HG02938 (cell line): ENCODE measurements at regions not wholly inside any gene's neighbourhood (a gene's known extent, or its start where the extent isn't known, plus 50 kb on each side); places are given as distances from the start of the nearest gene placed in this dataset.
A peak's percentile ranks its signal among the peaks of the same experiment; 100 is the strongest.
"Not testable (repeated sequence)": the region's sequence is repeated elsewhere in the genome, so short reads cannot be mapped to it uniquely, and the experiment has no call there.

ENCODE experiments used
- ATAC-seq: cut with Tn5 transposase; IDR thresholded peaks from one replicate; pipeline ENCODE4 v1.9.1; 2021; ENCODE audit warnings: mild to moderate bottlenecking, moderate library complexity; ENCODE audit not compliant: unreplicated experiment

- ATAC-seq: no peak
Measured at GRCh38 chr9:13461414-13461991, 182.0 kb upstream of the MPDZ start.

GRCh38 chr9:13459071-13459470 lies 179.6 kb upstream of the MPDZ start:
- no peak for ATAC-seq

DNA sequence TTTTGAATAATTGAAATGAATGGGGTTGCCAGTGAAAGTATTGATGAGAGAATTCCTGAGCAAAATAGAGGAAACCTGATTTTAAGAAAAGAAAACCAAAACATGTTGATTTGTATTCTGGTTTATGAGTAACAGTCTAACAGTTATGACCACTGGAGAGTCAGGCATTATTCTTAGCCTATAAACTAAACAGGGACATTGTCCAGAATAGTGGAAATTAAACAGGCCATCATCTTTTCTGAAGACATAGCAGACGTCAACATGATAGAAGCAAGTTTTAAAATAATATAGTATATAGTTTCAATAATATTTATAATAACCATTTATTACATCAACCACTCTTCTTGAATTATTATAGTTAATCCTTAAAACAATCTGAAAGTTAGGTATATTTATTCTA lies 178.3 kb upstream of the MPDZ start:
- ATAC-seq: no peak

GRCh38 chr9:13450723-13451122 lies 171.2 kb upstream of the MPDZ start:
- ATAC-seq: peak; percentile 79

- ATAC-seq: no peak
Measured at GRCh38 chr9:13448482-13448881, 169.0 kb upstream of the MPDZ start.

DNA sequence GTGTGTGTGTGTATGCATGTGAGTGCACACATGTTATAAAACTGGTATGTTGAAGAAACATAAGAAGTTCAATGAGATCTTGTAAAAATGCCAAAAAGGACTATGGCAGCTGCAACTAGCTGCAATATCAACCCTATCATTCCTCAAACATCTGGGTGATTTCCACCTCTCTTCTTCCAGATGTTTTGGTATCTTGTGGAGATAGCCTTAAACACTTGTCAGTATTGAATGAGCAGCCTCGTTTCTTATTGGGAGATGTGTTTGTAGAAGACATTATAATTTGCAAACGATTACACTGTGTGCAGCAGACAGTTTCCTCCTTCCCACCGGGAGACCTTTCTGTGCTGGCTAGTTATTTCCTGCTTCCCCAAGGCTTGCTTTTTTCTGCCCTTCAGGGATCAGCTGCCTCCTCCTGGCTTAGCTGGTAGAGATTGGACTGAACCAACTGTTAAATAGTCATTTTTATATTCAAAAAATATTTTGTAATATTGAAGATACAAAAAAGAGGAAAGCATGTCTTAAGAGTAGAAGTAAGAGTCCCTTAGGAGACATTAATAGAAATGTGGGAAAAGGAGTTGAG lies 168.4 kb upstream of the MPDZ start:
- no peak for ATAC-seq

- no peak for ATAC-seq
Measured at GRCh38 chr9:13446938-13447842, 167.7 kb upstream of the MPDZ start.

DNA sequence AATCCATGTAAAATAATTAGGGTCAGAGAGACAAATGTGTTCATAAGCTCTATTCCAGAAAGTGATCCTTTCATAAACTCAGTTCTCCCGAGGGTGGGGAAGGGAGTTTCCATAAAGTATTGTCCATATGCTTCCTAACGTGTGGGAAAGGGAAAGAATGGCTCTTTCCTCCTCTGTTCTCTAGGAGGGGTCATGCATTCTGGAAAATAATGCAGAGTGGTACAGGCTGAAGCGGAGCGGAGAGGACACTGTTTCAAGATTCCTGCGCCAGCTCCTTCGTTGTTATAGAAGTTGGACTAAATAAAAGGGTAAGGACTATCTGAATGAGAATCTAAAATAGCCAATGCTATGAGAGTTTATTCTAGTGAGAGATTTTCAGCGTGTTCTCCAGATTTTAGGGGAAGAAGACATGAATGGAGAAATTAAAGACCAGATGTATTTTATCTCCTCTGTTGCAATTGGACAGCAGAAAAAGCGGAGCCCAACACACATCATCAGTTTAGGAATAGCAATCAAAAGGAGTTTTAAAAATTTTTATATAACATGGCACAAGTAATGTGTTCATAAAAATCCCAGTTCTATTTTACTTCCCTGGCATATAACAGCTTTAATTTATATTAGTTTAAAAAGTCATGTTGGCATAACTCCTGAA lies 166.9 kb upstream of the MPDZ start:
- ATAC-seq: no peak

DNA sequence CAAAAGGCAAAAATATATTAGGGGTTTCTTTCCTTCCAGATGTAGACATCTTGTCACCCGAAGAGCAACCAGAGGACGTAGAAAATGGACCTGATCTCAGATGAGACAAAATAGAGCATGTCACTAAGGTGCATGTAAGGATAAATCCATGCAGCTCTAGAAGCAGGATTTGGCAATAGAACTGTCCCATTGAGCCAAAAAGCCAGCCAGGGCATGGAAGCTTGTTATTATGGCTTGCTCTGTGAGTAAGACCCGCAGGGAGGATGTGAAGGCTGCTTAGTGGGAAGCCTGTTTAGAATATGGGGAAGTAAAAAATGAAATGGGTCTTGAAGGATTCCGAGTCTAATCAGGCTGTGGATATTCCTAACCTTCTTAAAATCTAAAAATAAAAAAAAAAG lies 165.6 kb upstream of the MPDZ start:
- no peak for ATAC-seq

DNA sequence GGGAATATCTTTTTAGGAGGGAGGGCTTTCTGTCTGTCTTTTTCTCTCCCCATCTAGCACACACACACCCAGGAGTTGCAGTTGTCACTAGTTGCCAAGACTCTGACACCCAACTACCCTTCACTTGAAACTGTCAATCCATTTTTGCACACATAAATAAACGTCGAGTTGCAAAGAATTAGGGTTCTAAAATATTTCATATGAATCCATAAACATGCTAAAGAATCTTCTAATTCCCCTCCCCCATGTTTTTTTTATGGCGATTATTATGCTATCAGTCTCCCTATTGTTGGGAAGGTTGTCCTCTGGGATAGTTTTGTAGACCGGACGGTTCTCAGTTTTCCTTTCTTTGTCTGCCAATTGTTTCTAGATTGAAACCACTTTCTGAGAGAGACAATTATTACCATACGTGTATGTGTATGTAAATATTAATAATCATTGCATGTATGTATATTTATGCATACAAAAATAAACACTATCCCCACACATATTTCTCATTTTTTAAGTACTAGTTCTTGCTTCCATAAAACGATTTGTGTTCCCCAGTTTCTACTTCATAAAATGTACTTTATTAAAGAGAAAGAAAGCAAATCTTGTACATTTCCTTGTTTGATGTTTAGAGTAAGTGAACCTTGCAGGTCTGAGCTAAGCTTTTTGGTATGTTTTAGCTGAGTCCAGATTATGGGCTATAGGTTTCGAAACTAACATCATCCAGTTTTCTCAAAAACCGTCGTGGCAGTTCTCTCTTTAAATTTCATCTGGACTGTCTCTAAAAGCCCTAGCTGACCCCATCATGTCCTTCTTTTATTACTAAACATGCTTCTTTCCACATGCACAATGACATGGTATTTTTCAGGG lies 165.0 kb upstream of the MPDZ start:
- no peak for ATAC-seq

- no peak for ATAC-seq
Measured at GRCh38 chr9:13443346-13444244, 164.1 kb upstream of the MPDZ start.

DNA sequence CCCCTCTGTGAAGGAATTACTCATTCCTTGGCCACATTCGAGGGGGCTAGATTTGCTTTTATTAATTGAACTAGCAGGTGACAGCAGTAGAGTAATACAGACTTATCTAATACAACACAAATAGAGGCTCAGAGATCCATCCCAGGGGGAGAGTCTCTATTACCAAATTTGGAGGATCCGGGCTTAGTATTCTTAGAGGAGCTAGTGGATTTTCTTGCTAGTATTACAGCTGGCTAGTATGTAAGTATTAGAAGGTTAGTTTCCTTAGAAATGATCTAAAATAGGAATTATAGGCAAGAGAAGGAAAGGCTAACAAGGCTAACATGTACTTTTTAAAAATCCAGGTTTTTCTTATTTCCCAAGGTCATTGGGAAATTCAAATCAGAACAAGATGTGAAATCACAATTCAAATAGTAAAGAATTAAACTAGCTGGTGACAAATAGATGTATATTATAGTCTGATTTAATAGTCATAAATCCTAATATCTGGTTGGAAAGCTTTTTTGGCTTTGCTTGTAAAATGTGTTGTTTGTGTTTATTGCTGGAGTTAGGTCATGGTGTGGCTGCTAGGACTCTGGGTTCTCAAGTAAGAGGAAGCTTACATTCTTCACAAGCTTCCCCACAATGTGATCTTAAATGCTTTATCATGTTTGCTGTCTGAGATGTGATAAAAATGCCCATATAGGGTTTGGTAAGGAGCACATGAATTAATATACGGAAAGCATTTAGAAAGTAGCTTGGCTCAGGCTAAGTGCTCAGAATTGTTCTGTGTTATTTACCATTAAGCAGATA lies 160.4 kb upstream of the MPDZ start:
- no peak for ATAC-seq

DNA sequence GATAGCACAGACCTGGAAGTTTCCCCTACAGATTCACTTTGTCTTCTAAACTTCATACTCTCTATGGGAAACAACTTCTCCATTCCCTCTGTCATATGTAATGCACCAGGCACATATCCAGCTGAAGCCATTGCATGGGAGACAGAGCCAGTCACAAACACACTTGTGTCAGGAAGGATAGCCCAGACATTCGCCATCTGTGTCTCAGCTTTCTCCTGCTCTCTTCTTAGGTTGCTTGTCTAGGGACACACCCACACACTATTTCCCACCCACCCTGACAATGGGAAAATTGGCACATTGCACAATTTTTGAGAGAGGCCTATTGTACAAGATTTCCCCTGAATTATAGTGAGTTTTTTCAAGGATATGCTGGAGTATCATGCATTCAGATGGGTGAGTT lies 158.4 kb upstream of the MPDZ start:
- ATAC-seq: no peak

DNA sequence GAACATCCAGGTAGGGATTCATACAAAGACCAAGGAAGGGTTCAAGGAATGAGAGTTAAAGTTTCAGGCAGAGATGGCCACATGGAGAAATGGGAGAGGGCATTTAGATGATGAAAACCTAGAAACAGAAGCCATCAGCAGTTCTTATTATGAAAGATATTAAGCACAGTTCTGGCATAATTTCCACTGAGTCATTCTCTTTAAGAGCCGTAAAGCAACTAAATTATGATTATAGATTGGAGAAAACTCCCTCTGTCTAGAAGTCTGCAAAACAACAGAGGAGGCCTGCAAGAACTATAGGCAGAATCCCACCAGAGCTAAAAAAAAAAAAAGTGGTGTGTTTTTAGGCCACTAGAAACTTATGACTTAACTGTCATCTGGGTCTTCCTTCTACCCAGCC lies 157.1 kb upstream of the MPDZ start:
- ATAC-seq: no peak

DNA sequence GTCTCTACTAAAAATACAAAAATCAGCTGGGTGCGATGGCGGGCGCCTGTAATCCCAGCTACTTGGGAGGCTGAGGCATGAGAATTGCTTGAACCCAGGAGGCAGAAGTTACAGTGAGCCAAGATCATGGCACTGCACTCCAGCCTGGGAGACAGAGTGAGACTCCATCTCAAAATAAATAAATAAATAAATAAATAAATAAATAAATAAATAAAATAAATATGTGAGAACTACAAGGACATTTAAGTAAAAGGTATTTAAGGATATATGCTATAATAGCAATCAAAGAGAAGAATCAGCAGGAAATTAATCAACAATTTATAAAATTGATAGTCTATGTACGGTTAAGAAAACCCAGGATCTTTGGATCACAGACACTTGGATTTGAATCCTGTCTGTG lies 154.0 kb upstream of the MPDZ start:
- not testable (repeated sequence) for ATAC-seq

GRCh38 chr9:13432904-13433303 lies 153.4 kb upstream of the MPDZ start:
- no peak for ATAC-seq

DNA sequence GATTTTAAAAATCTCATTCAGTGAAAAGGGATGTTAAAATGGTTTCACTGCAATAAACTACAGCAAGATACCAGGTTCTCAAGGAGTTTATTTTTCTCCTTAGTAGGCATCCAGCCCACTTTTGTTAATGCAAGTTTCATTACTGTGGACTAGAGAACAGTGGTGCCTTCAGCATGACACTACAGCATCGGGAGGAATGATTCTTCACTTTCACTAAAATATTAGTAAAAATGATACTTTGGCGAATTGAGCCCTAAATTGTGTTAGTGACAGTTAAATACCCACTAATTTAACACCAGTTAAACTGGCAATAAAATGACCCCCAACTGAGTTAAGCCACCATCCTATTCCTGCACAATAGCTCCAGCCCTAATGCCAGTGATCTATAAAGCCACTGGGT lies 152.2 kb upstream of the MPDZ start:
- ATAC-seq: no peak

DNA sequence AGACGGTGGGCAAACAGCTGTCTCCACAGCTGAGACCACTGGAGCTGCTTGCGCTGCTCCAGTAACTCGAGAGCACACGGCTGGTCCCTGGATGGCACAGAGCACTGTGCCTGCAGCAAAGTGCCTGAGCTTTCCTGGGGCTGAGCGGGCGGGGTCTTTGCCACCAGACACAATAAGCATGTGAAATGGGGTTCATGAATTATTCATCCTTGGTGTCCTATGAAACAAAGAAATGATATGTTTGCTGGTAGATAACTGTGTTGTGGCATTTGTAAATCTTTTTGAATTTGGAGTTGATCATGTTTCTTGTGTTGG lies 151.7 kb upstream of the MPDZ start:
- ATAC-seq: no peak
